Left lung (tissue), 4 donors: ENCODE measurements at regions not wholly inside any gene's neighbourhood (a gene's known extent, or its start where the extent isn't known, plus 50 kb on each side); places are given as distances from the start of the nearest gene placed in this dataset.
"Not testable (repeated sequence)": the region's sequence is repeated elsewhere in the genome, so short reads cannot be mapped to it uniquely, and the experiment has no call there.

ENCODE experiments used
- ATAC-seq: fragments of 200-7000 bp; cut with Tn5 transposase; one replicate; pipeline ENCODE4 v1.9.1; 2020; ENCODE audit warnings: moderate library complexity
- DNase-seq, 4 donors: peaks; one replicate each; pipeline ENCODE4 v3.0.0-alpha.2; 2013 to 2020
- H3K27ac ChIP-seq, 2 donors: fragments of 200-600 bp; sonication (generic) in 1 of 2; one replicate each; pipeline versions ENCODE4 v1.5.0 to v1.8.0; 2020 to 2021
- H3K27me3 ChIP-seq, 2 donors: fragments of 200-600 bp; sonication (generic) in 1 of 2; one replicate each; pipeline versions ENCODE4 v1.5.0 to v1.8.0; 2020 to 2021
- H3K36me3 ChIP-seq, 2 donors: fragments of 200-600 bp; sonication (generic) in 1 of 2; one replicate each; pipeline versions ENCODE4 v1.5.0 to v1.8.0; 2020 to 2021
- H3K4me1 ChIP-seq, 2 donors: fragments of 200-600 bp; one replicate each; pipeline ENCODE4 v1.8.0; 2021
- H3K4me3 ChIP-seq, 2 donors: fragments of 200-600 bp; sonication (generic) in 1 of 2; one replicate each; pipeline versions ENCODE4 v1.5.0 to v1.8.0; 2020 to 2021; ENCODE audit warnings: mild to moderate bottlenecking in 1 of 2
- H3K9me3 ChIP-seq, 2 donors: fragments of 200-600 bp; sonication (generic) in 1 of 2; one replicate each; pipeline versions ENCODE4 v1.5.0 to v1.8.0; 2020 to 2021
- intact Hi-C, 2 donors: fragments of 100-400 bp; cut with DNase I; formaldehyde crosslinking; loops; one replicate each; pipeline versions ENCODE4 v1.11.2 to v1.14.2; 2022
- TF ChIP-seq, protein P1 (sequence below), 2 donors: fragments of 200-600 bp; sonication (generic) in 1 of 2; IDR thresholded peaks; one replicate each; pipeline versions ENCODE4 v1.5.0 to v1.8.0; 2021; ENCODE audit warnings: antibody characterized with exemption in 2 of 2
- donor health status: DM: no; HTN: yes; CAD: no.
- donor health status: DM: no; HTN: no; CAD: no.

DNA sequence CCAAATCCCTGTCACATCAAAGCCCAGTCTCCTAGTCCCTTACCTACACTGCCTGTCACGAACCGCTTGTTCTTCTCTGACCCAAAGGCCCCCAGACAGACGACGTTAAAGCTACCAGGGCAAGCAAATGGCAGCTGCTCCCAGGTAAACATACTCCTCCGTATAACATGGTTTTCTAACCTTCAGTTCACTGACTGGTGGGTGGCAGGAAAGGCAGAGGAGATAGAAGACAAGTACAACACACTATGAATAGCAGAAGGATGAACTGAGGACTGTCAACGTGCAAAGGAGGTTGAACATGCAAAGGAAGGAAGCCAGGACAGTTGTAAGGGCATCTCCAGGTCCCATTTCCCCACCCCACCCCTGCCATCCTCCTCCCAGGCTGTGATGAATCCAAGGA lies 449.8 kb downstream of the SHISA9 start:
- intact Hi-C loops, result no loop called here
- no peak for ATAC-seq
- Histone ChIP-seq H3K36me3 (no peaks in the 10 kb centered on the region), H3K4me1 (no peaks in the 10 kb centered on the region), H3K4me3 (no peak overlapping the region), H3K27me3 (no peaks in the 10 kb centered on the region), H3K27ac (no peak overlapping the region), H3K9me3 (no peaks in the 10 kb centered on the region)
- no peak for DNase-seq
- TF ChIP-seq, protein P1, sequence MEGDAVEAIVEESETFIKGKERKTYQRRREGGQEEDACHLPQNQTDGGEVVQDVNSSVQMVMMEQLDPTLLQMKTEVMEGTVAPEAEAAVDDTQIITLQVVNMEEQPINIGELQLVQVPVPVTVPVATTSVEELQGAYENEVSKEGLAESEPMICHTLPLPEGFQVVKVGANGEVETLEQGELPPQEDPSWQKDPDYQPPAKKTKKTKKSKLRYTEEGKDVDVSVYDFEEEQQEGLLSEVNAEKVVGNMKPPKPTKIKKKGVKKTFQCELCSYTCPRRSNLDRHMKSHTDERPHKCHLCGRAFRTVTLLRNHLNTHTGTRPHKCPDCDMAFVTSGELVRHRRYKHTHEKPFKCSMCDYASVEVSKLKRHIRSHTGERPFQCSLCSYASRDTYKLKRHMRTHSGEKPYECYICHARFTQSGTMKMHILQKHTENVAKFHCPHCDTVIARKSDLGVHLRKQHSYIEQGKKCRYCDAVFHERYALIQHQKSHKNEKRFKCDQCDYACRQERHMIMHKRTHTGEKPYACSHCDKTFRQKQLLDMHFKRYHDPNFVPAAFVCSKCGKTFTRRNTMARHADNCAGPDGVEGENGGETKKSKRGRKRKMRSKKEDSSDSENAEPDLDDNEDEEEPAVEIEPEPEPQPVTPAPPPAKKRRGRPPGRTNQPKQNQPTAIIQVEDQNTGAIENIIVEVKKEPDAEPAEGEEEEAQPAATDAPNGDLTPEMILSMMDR (IDR thresholded peaks at IDR 0.05), result no peak

DNA sequence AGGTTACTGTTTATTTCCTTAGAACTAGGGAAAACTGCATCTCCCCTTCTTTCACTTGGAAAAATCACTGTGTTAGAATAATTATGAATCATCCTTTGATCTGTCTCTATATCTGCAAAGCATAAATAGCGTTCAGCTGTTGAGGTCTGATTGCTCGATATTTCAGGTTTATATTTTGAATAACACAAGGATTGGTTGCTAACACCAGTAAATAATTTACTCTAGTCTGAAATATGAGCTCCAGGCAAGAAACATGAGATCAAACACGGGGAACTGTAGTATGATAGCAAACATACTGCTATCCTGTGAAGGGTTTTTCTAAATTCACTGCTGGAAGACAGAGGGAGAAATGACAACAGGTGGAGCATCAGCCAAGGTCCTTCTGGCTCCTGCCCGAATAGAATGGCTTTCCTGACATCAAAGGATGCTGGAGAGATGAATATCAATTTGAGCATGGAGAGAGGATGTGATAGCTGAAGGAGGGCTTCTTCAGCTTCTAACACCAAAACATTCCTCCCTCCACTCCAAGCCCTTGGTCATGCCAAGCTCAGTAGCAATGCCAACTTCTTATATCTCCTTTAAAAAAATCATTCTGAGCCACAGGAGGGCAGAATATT lies 450.3 kb downstream of the SHISA9 start:
- H3K4me1 ChIP-seq, result no peaks in the 10 kb centered on the region
- intact Hi-C loops, result no loop called here
- no peaks in the 10 kb centered on the region for H3K9me3 ChIP-seq
- H3K36me3 ChIP-seq, result no peaks in the 10 kb centered on the region
- H3K27ac ChIP-seq, result no peak overlapping the region
- no peaks in the 10 kb centered on the region for H3K27me3 ChIP-seq
- ATAC-seq, result no peak
- no peak for DNase-seq
- H3K4me3 ChIP-seq, result no peak overlapping the region
- TF ChIP-seq, protein P1 (IDR thresholded peaks at IDR 0.05), result no peak

DNA sequence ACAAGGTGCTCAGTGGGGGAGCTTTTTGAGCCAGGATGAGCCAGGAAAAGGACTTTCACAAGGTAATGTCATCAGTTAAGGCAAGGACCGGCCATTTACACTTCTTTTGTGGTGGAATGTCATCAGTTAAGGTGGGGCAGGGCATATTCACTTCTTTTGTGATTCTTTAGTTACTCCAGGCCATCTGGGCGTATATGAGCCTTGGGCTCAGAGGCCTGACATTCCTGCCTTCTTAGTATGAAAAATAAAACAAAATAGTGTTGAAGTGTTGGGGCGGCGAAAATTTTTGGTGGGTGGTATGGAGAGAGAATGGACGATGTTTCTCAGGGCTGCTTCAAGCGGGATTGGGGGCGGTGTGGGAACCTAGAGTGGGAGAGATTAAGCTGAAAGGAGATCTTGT lies 451.4 kb downstream of the SHISA9 start:
- DNase-seq, ATAC-seq, H3K36me3 ChIP-seq, H3K4me3 ChIP-seq, intact Hi-C loops, H3K9me3 ChIP-seq, H3K27ac ChIP-seq, H3K27me3 ChIP-seq, H3K4me1 ChIP-seq: not testable (repeated sequence)

DNA sequence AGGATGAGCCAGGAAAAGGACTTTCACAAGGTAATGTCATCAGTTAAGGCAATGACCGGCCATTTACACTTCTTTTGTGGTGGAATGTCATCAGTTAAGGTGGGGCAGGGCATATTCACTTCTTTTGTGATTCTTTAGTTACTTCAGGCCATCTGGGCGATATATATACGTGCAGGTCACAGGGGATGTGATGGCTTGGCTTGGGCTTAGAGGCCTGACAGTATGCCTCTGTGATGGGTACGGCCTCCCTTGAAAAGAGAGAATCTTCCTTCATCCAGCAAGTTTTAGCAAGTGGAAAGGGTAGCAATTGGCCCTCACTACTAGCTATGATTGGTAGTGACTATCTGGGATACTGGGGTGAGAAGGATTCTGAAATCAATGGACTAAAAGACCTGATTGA lies 456.4 kb downstream of the SHISA9 start:
- H3K4me3 ChIP-seq, H3K36me3 ChIP-seq, intact Hi-C loops, DNase-seq, ATAC-seq, H3K27me3 ChIP-seq, H3K27ac ChIP-seq, H3K4me1 ChIP-seq: not testable (repeated sequence)
- peaks cover 0 to 18% of the 10 kb centered on the region in 2 donors for H3K9me3 ChIP-seq

DNA sequence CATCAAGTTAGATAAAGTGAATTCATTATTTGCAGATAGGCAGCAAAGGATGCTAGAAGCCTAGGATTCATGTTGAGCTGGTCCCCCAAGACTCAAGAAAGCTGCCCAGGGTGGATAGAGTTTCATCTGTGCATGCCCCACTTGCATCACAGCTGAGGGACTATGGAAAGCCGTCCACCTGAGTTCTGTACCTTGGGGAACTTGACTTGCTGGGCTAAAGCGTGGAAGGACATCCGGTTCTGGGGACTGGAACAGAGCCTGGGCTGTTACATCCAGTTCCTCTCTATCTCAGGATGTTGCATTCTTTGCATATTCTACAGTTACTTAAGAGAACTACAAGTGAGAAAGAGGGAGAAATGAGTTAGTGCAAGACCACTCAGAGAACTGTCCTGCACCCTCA lies 458.4 kb downstream of the SHISA9 start:
- TF ChIP-seq, protein P1 (IDR thresholded peaks at IDR 0.05), result no peak
- H3K9me3 ChIP-seq, result peaks cover 0 to 18% of the 10 kb centered on the region in 2 donors
- no peaks in the 10 kb centered on the region for H3K4me1 ChIP-seq
- no peak overlapping the region for H3K27ac ChIP-seq
- intact Hi-C loops, result no loop called here
- H3K4me3 ChIP-seq, result no peak overlapping the region
- H3K27me3 ChIP-seq, result no peaks in the 10 kb centered on the region
- no peak for ATAC-seq
- DNase-seq, result no peak
- H3K36me3 ChIP-seq, result no peaks in the 10 kb centered on the region

DNA sequence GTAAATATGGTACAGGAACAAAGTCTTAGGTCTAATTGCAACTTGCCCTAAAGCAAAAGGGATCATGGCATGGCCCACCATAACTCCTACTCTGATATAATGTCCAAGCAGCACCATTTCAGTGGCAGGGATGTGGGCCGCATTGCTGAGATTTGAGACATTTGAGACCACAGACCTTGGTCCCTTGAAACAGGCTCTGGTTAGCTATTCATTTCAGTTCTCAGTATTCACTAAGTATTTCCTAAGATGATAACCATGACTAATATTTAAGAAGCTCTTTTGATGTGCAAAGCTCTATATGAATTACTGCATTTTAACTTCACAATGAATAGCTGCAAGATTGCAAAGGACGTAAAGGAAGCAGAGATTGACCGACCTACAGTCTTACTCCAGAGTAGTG lies 471.0 kb downstream of the SHISA9 start:
- Histone ChIP-seq H3K27me3 (no peaks in the 10 kb centered on the region), H3K27ac (no peak overlapping the region), H3K36me3 (no peaks in the 10 kb centered on the region), H3K4me1 (no peaks in the 10 kb centered on the region), H3K4me3 (no peak overlapping the region), H3K9me3 (peaks cover 0 to 18% of the 10 kb centered on the region in 2 donors)
- TF ChIP-seq, protein P1 (IDR thresholded peaks at IDR 0.05), result no peak
- ATAC-seq, result no peak
- intact Hi-C loops, result no loop called here
- DNase-seq, result no peak
